ENCODE measurements at regions not wholly inside any gene's neighbourhood (a gene's known extent, or its start where the extent isn't known, plus 50 kb on each side); places are given as distances from the start of the nearest gene placed in this dataset.

GRCh38 chr4:177938226-177938625, 496.0 kb upstream of the AGA start:
- H3K9me3 ChIP-seq (replicated peaks; ENCODE audit: insufficient read depth, low read length) = no peaks in the 10 kb centered on the region
- no peaks in the 10 kb centered on the region for H3K9me2 ChIP-seq (replicated peaks; ENCODE audit: insufficient read depth, low read length)
- no peak for TF ChIP-seq EZH2 (optimal IDR thresholded peaks at IDR 0.05; ENCODE audit: low read depth, low read length)
- no peak for TF ChIP-seq CTCF (IDR thresholded peaks at IDR 0.05; ENCODE audit: low read length)
- no peak for TF ChIP-seq EZH2phosphoT487 (IDR thresholded peaks at IDR 0.05; ENCODE audit: low read length)
- no peaks in the 10 kb centered on the region for H4K20me1 ChIP-seq (ENCODE audit: insufficient read depth, low read length)
- H3K9ac ChIP-seq (ENCODE audit: low read length) = no peak overlapping the region
- H3K27me3 ChIP-seq (replicated peaks; ENCODE audit: insufficient read depth, low read length) = no peaks in the 10 kb centered on the region
- no peaks in the 10 kb centered on the region for H3K36me3 ChIP-seq (replicated peaks; ENCODE audit: insufficient read depth, low read length)
- no peak overlapping the region for H3K4me2 ChIP-seq (ENCODE audit: low read depth, low read length)
- no peaks in the 10 kb centered on the region for H3K4me1 ChIP-seq (ENCODE audit: low read length)
- no peak overlapping the region for H2AFZ ChIP-seq (ENCODE audit: low read length)
- H3K79me2 ChIP-seq (ENCODE audit: low read length) = no peaks in the 10 kb centered on the region
- H3K4me3 ChIP-seq (ENCODE audit: low read length) = no peak overlapping the region
- H3K27ac ChIP-seq (ENCODE audit: low read length) = no peak overlapping the region
- H3F3A ChIP-seq (ENCODE audit: insufficient read depth, low read length) = no peaks in the 10 kb centered on the region
- DNase-seq = no peak

GRCh38 chr4:177945268-177945667, 503.0 kb upstream of the AGA start:
- Histone ChIP-seq H3K36me3 (replicated peaks; ENCODE audit: insufficient read depth, low read length) (no peaks in the 10 kb centered on the region), H2AFZ (ENCODE audit: low read length) (no peak overlapping the region), H3K79me2 (ENCODE audit: low read length) (no peaks in the 10 kb centered on the region), H3F3A (ENCODE audit: insufficient read depth, low read length) (no peaks in the 10 kb centered on the region), H4K20me1 (ENCODE audit: insufficient read depth, low read length) (no peaks in the 10 kb centered on the region), H3K27ac (ENCODE audit: low read length) (no peak overlapping the region), H3K27me3 (replicated peaks; ENCODE audit: insufficient read depth, low read length) (no peaks in the 10 kb centered on the region), H3K4me2 (ENCODE audit: low read depth, low read length) (no peak overlapping the region), H3K9me2 (replicated peaks; ENCODE audit: insufficient read depth, low read length) (no peaks in the 10 kb centered on the region), H3K9me3 (replicated peaks; ENCODE audit: insufficient read depth, low read length) (no peaks in the 10 kb centered on the region), H3K4me3 (ENCODE audit: low read length) (no peak overlapping the region), H3K9ac (ENCODE audit: low read length) (no peak overlapping the region), H3K4me1 (ENCODE audit: low read length) (no peaks in the 10 kb centered on the region)
- no peak for DNase-seq
- TF ChIP-seq EZH2 (optimal IDR thresholded peaks at IDR 0.05; ENCODE audit: low read depth, low read length) (no peak), CTCF (IDR thresholded peaks at IDR 0.05; ENCODE audit: low read length) (no peak), EZH2phosphoT487 (IDR thresholded peaks at IDR 0.05; ENCODE audit: low read length) (no peak)

GRCh38 chr4:177947607-177948006, 505.4 kb upstream of the AGA start:
- H3K9me2 ChIP-seq (replicated peaks; ENCODE audit: insufficient read depth, low read length) = no peaks in the 10 kb centered on the region
- no peak overlapping the region for H3K4me2 ChIP-seq (ENCODE audit: low read depth, low read length)
- no peak for DNase-seq
- H3K27ac ChIP-seq (ENCODE audit: low read length) = no peak overlapping the region
- no peak overlapping the region for H3K4me3 ChIP-seq (ENCODE audit: low read length)
- H3K27me3 ChIP-seq (replicated peaks; ENCODE audit: insufficient read depth, low read length) = no peaks in the 10 kb centered on the region
- H3K36me3 ChIP-seq (replicated peaks; ENCODE audit: insufficient read depth, low read length) = no peaks in the 10 kb centered on the region
- TF ChIP-seq EZH2phosphoT487 (IDR thresholded peaks at IDR 0.05; ENCODE audit: low read length) (no peak), CTCF (IDR thresholded peaks at IDR 0.05; ENCODE audit: low read length) (no peak), EZH2 (optimal IDR thresholded peaks at IDR 0.05; ENCODE audit: low read depth, low read length) (no peak)
- H3F3A ChIP-seq (ENCODE audit: insufficient read depth, low read length) = no peaks in the 10 kb centered on the region
- H2AFZ ChIP-seq (ENCODE audit: low read length) = no peak overlapping the region
- H4K20me1 ChIP-seq (ENCODE audit: insufficient read depth, low read length) = no peaks in the 10 kb centered on the region
- H3K9ac ChIP-seq (ENCODE audit: low read length) = no peak overlapping the region
- no peaks in the 10 kb centered on the region for H3K4me1 ChIP-seq (ENCODE audit: low read length)
- no peaks in the 10 kb centered on the region for H3K79me2 ChIP-seq (ENCODE audit: low read length)
- no peaks in the 10 kb centered on the region for H3K9me3 ChIP-seq (replicated peaks; ENCODE audit: insufficient read depth, low read length)

Data from MM.1S (cell line).